ENCODE measurements at regions not wholly inside any gene's neighbourhood (a gene's known extent, or its start where the extent isn't known, plus 50 kb on each side); places are given as distances from the start of the nearest gene placed in this dataset.
"Not testable (repeated sequence)": the region's sequence is repeated elsewhere in the genome, so short reads cannot be mapped to it uniquely, and the experiment has no call there.

DNA sequence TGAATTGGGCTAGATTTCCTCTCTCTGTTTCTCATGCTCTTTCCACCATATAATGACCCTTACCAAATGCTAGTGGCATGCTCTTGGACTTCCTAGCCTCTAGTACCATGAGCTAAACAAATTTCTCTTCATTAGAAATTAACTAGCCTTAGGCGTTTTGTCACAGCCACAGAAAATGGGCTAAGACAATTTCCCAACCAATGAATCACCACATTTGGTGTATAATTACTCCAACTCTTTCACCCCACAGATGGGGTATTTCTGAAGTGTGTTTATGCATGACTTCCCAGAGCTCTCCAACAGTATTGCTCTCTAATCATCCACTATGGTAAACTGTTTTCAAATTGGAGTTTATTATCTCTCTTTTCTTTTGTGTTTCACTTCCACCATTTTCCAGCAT lies 1041.1 kb upstream of the COX7C start:
- intact Hi-C loops (cut with DNase I; ENCODE audit: low total_unique reads) = no loop called here
- no peaks in the 10 kb centered on the region for H3K9me3 ChIP-seq
- in situ Hi-C loops (cut with MboI; ENCODE audit: low pct_ligation_motif_present in 1 of 4, low pct_unique_long_range_greater_than_20kb in 1 of 4, low sequenced_read_pairs in 3 of 4) = no loop called here
- no peaks in the 10 kb centered on the region for H3K4me1 ChIP-seq
- 68 to 88% methylated on average over 1 of the region's 1 CpG for WGBS, 2 donors (ENCODE audit: low coverage in 1 of 2)
- no peak overlapping the region for H3K4me3 ChIP-seq
- no peaks in the 10 kb centered on the region for H3K36me3 ChIP-seq
- DNase-seq = no peak
- no peak overlapping the region for H3K27ac ChIP-seq
- no peak for TF ChIP-seq POLR2AphosphoS5 (IDR thresholded peaks at IDR 0.05)
- TF ChIP-seq POLR2A (IDR thresholded peaks at IDR 0.05) = no peak
- TF ChIP-seq CTCF (IDR thresholded peaks at IDR 0.05) = no peak
- TF ChIP-seq EP300 (IDR thresholded peaks at IDR 0.05; ENCODE audit: low read depth) = no peak
- no peaks in the 10 kb centered on the region for H3K27me3 ChIP-seq

DNA sequence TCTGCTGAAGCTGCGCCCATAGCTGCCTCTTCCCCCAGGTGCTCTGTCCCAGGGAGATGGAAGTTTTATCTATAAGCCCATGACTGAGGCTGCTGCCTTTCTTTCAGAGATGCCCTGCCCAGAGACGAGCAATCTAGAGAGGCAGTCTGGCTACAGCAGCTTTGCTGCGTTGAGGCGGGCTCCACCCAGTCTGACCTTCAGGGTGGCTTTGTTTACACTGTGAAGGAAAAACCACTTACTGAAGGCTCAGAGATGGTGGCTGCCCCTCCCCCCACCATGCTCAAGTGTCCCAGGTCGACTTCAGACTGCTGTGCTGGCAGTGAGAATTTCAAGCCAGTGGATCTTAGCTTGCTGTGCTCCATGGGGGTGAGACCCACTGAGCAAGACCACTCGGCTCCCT lies 1029.9 kb upstream of the COX7C start:
- DNase-seq; H3K36me3 ChIP-seq; H3K4me1 ChIP-seq; in situ Hi-C loops (cut with MboI; ENCODE audit: low pct_ligation_motif_present in 1 of 4, low pct_unique_long_range_greater_than_20kb in 1 of 4, low sequenced_read_pairs in 3 of 4); H3K27ac ChIP-seq; intact Hi-C loops (cut with DNase I; ENCODE audit: low total_unique reads); H3K27me3 ChIP-seq; H3K9me3 ChIP-seq; H3K4me3 ChIP-seq: not testable (repeated sequence)
- 28% methylated on average over 6 of the region's 6 CpGs; no CpG with 5 or more reads in 1 of the 2 donors for WGBS, 2 donors (ENCODE audit: low coverage in 1 of 2)

DNA sequence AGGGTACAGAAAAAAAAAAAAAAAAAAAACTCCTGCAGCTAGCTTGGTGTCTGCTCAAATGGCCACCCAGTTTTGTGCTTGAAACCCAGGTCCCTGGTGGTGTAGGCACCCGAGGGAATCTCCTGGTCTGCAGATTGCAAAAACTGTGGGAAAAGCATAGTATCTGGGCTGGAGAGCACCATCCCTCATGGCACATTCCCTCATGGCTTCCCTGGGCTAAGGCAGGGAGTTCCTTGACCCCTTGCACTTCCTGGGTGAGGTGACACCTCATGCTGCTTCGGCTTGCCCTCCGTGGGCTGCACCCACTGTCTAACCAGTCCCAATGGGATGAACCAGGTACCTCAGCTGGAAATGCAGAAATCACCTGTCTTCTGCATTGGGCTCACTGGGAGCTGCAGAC lies 1029.5 kb upstream of the COX7C start:
- H3K36me3 ChIP-seq; in situ Hi-C loops (cut with MboI; ENCODE audit: low pct_ligation_motif_present in 1 of 4, low pct_unique_long_range_greater_than_20kb in 1 of 4, low sequenced_read_pairs in 3 of 4); H3K4me3 ChIP-seq; intact Hi-C loops (cut with DNase I; ENCODE audit: low total_unique reads); H3K27me3 ChIP-seq; DNase-seq; H3K9me3 ChIP-seq; H3K4me1 ChIP-seq; H3K27ac ChIP-seq: not testable (repeated sequence)
- WGBS, 2 donors (ENCODE audit: low coverage in 1 of 2) = 80 to 91% methylated on average over 1 to 3 of the region's 3 CpGs

DNA sequence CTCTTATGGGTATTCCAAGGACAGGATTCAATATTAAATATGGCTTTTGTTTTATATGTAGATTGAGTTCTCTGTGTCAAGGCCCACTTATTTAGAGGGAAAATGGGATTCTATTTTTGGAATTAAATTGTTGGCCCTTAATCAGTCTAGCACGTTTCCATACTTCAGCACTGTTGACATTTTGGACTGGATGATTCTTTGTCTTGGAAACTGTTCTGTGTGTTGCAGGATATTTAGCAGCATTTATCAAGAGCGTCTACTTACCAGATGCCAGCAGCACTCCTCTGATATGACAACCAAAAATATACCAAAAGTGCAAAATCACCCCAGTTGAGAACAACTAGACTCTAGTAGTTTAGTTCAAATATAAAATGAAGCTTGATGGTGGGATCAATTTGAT lies 1027.0 kb upstream of the COX7C start:
- no peaks in the 10 kb centered on the region for H3K36me3 ChIP-seq
- H3K4me1 ChIP-seq = no peaks in the 10 kb centered on the region
- H3K9me3 ChIP-seq = peaks cover 0 to 2% of the 10 kb centered on the region in 2 donors
- 58 to 71% methylated on average over 2 of the region's 2 CpGs for WGBS, 2 donors (ENCODE audit: low coverage in 1 of 2)
- DNase-seq = no peak
- no peaks in the 10 kb centered on the region for H3K27me3 ChIP-seq
- H3K4me3 ChIP-seq = no peak overlapping the region
- in situ Hi-C loops (cut with MboI; ENCODE audit: low pct_ligation_motif_present in 1 of 4, low pct_unique_long_range_greater_than_20kb in 1 of 4, low sequenced_read_pairs in 3 of 4) (no loop called here), intact Hi-C loops (cut with DNase I; ENCODE audit: low total_unique reads) (no loop called here)
- no peak overlapping the region for H3K27ac ChIP-seq
- TF ChIP-seq EP300 (IDR thresholded peaks at IDR 0.05; ENCODE audit: low read depth) = no peak
- no peak for TF ChIP-seq POLR2A (IDR thresholded peaks at IDR 0.05)
- no peak for TF ChIP-seq CTCF (IDR thresholded peaks at IDR 0.05)
- no peak for TF ChIP-seq POLR2AphosphoS5 (IDR thresholded peaks at IDR 0.05)

DNA sequence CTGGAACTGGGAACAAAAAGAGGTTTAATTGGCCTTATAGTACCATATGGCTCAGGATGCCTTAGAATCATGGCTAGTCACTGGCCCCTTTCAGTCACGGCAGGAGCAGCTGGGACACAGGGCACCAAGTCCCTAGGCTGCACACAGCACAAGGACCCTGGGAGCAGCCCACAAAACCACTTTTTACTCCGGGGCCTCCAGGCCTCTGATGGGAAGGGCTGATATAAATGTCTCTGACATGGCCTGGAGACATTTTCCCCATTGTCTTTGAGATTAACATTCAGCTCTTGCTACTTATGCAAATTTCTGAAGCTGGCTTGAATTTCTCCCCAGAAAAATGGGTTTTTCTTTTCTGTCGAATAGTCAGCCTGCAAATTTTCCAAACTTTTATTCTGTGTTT lies 1026.4 kb upstream of the COX7C start:
- WGBS, 2 donors (ENCODE audit: low coverage in 1 of 2) = 57 to 74% methylated on average over 2 to 3 of the region's 3 CpGs
- Histone ChIP-seq H3K27ac (no peak overlapping the region), H3K9me3 (peaks cover 0 to 2% of the 10 kb centered on the region in 2 donors), H3K27me3 (no peaks in the 10 kb centered on the region), H3K36me3 (no peaks in the 10 kb centered on the region), H3K4me3 (no peak overlapping the region), H3K4me1 (no peaks in the 10 kb centered on the region)
- DNase-seq = no peak
- in situ Hi-C loops (cut with MboI; ENCODE audit: low pct_ligation_motif_present in 1 of 4, low pct_unique_long_range_greater_than_20kb in 1 of 4, low sequenced_read_pairs in 3 of 4) (no loop called here), intact Hi-C loops (cut with DNase I; ENCODE audit: low total_unique reads) (no loop called here)
- no peak for TF ChIP-seq POLR2AphosphoS5 (IDR thresholded peaks at IDR 0.05)
- TF ChIP-seq POLR2A (IDR thresholded peaks at IDR 0.05) = no peak
- no peak for TF ChIP-seq EP300 (IDR thresholded peaks at IDR 0.05; ENCODE audit: low read depth)
- no peak for TF ChIP-seq CTCF (IDR thresholded peaks at IDR 0.05)

All from transverse colon (tissue), 4 donors.